ENCODE measurements at regions not wholly inside any gene's neighbourhood (a gene's known extent, or its start where the extent isn't known, plus 50 kb on each side); places are given as distances from the start of the nearest gene placed in this dataset.

DNA sequence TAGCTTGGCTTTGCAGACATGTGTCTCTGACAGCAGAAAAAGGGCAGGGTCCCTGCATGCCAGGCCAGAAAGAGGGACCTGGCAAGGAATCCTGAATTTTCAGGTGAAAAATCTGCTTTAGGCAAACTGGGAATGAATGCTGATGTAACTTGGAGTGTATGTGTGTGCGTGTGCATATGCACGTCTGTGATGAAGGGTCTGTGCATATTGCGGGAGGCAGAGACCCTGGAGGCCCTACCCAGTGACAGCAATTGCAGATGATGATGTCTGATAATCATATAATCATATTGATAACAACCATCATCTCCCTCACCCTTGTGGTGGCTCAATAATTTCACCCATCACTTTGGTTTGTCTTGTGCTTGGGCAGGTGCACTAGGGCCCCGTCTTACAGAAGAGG lies 80.7 kb upstream of the SDK2 start:
- no peak for DNase-seq

DNA sequence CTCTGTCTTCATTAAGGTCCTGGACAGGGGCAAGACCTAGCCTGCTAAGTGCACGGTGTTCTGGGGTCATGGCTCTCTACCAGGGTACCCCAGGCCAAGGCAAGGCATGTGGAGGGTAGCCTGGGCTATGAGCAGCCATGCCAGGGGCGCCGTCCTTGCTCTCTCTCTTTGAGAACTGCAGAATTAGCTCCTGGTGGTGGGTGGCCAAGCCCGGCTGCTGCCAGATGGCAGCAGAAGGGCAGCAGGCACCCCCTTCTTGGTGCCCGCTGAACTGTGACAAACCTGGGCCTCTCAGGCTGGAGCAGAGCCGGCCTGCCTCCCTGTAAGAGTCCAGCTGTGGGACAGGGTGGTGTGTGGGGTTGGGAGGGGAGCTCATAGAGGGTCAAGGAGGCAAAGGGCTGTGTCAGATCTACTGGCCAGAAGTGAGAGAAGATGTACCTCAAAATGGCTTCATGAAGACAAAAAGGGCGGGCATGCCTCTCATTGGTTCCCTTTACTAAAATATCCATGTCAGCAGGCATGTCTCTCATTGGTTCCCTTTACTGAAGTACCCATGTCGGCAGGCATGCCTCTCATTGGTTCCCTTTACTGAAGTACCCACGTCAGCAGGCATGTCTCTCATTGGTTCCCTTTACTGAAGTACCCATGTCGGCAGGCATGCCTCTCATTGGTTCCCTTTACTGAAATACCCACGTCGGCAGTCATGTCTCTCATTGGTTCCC lies 81.7 kb upstream of the SDK2 start:
- no peak for DNase-seq

DNA sequence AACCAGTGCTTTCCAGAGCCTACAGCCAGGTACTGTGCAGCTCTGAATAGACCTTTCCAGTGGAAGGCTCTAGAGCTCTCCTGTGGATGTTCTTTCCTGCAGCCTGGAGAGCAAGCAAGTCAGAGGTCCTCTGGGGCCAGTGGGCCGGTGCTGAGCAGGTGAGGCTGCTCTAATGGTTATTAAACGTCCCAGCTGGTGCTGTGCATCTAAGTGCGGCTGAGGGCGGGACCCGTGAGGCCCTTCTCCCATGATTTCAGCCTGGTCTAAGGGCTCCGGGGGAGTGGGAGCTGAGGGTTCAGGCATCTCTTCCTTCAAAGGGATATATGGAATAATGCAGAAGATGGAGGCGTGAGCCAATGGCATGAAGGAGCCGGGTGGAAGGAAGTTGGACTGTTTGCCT lies 83.7 kb upstream of the SDK2 start:
- DNase-seq: no peak

- no peak for DNase-seq
Observed at GRCh38 chr17:73729101-73729500, 84.9 kb upstream of the SDK2 start.

GRCh38 chr17:73731733-73732132 lies 87.5 kb upstream of the SDK2 start:
- DNase-seq: no peak

- no peak for DNase-seq
Observed at GRCh38 chr17:73733517-73733916, 89.3 kb upstream of the SDK2 start.

GRCh38 chr17:73735245-73735644 lies 91.0 kb upstream of the SDK2 start:
- no peak for DNase-seq

GRCh38 chr17:73738751-73739575 lies 94.7 kb upstream of the SDK2 start:
- DNase-seq: no peak

GRCh38 chr17:73740370-73740769 lies 96.1 kb upstream of the SDK2 start:
- no peak for DNase-seq

DNA sequence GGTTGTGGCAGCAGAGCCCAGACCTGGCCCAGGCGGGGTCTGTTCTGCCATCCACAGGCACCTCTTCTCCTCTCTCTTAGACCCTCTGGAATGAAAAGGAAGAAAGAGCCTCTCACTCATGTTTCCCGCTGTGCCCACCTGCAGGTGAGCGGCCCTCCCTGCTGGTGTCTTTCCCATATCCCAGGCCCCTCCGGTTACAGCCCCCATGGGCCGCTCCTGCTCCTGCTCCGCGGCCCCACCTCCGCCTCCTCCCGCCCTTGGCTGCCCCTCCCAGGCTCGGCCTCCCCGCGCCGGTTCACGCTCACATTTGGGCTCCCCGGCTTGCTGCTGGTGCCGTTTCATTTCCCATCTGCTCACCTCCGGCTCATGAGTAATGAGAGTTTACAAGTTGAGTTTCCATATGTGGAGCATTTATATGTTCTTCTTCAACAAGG lies 98.7 kb upstream of the SDK2 start:
- DNase-seq: peak; percentile 48

- DNase-seq: peak; percentile 78
Observed at GRCh38 chr17:73743518-73744201, 99.4 kb upstream of the SDK2 start.

DNA sequence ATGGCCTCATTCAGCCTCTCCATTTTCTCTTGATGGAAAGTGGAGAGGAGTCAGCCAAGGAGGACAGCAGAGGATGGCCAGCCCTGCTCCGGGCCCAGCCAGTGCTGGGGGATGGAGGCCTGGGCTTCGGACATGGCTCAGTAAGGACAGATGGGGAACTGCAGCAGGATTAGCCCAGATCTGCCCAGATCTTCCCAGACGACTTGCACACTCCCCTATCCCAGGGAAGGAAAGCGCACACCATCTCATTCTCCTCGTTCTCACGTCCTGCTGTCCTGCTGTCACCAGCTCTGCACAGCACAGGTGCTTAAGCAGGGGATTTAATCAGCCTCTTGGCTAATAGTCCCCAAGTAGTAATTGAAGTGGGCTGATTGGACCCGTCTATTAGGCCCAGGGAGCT lies 100.2 kb upstream of the SDK2 start:
- no peak for DNase-seq

- no peak for DNase-seq
Observed at GRCh38 chr17:73746314-73747073, 102.2 kb upstream of the SDK2 start.

- DNase-seq: no peak
Observed at GRCh38 chr17:73747221-73748002, 103.2 kb upstream of the SDK2 start.

GRCh38 chr17:73748508-73748907 lies 104.3 kb upstream of the SDK2 start:
- DNase-seq: peak; percentile 91

DNA sequence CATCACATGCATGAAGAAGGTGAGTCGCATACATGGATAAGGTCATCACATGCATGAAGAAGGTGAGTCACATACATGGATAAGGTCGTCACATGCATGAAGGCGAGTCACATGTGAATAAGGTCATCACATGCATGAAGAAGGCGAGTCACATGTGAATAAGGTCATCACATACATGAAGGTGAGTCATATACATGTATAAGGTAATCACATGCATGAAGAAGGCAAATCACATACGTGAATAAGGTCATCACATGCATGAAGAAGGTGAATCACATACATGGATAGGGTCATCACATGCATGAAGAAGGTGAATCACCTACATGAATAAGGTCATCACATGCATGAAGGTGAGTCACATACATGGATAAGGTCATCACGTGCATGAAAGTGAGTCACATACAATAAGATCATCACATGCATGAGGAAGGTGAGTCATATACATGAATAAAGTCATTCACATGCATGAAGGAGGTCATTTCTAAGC lies 105.1 kb upstream of the SDK2 start:
- no peak for DNase-seq

DNA sequence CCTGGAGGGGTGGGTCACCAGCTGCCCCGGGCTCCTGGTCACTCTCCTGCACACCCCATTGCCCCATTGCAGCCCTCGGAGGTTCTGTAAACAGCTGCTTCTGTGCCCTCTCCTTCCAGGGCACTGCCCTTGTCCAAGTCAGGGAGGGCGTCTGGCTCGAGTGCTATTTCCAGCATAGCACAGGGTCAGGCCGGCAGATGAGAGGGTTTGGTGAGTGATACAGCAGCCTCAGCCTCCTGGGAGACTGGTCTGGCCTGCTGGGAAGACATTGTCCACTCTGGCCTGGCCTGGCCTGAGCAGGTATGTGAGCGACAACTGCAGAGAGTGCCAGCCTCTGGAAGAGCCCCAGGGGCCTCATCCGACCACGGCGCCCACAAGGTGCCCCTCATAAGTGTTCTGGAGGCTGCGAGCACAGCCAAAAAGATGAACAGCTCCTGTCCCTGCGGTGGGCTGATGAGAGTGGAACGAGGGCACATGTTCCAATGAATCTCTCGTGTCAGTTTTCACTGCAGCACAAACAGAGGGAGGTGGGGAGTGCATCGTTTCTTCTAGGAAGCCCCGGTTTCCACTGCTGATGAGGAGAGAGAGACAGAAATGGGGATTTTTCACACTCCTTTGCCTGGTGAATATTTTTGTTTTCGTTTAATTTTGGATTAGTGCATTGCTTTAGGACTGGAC lies 105.8 kb upstream of the SDK2 start:
- DNase-seq: no peak

DNA sequence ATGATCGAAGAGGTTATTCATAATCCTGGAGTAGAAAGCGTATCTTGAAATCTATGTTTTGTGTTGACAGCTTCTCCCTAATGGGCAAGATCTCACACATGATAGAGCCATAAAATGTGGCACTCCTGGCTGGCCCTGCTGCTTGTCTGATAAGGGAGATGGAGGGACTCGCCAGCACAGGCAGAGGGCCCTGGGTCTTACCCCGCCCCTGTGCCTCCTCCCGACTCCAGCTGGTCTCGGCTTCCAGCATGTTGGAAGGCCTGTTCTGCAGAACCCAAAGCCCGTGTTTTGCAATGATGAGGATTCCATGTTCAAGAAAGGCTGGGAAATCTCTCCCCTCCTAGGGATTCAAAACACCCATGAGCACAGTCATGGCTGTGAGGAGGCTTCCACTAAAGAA lies 106.7 kb upstream of the SDK2 start:
- peak; percentile 13 for DNase-seq

DNA sequence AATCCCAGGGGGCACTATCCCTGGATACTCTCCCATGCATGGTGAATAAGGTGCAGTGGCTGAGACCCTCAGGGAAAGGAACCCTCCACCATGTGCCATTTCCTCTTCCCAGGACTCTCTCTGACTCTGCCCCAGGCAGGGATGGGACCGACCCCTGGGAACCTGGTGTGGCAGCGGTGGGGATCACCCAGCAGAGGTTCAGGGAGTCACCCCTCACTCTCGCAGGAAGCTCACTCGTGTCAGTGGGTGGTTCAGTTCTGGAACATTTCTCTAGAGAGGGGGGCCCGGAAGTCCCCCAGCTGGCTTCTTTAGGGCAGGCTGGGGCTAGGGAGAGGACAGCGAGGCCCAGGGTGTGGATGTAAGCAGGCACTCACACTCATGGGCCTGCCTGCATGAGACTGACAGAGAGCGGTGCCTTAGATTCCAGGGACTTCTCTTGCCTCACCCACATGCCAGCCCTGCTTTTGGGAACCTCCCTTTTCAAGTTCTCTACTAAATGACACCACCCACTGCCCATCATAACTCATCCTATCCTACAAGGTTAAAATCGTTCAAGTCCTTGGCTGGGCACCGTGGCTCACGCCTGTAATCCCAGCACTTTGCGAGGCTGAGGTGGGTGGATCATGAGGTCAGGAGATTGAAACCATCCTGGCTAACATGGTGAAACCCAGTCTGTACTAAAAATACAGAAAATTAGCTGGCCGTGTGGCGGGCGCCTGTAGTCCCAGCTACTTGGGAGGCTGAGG lies 109.7 kb upstream of the SDK2 start:
- DNase-seq: no peak

- no peak for DNase-seq
Observed at GRCh38 chr17:73754886-73755400, 110.7 kb upstream of the SDK2 start.
